Esophagus squamous epithelium (tissue), 4 donors: ENCODE measurements at regions not wholly inside any gene's neighbourhood (a gene's known extent, or its start where the extent isn't known, plus 50 kb on each side); places are given as distances from the start of the nearest gene placed in this dataset.

Source experiments
- CTCF ChIP-seq, 6 experiments: fragments of 450-650 bp in 4 of 6; fragments of 200-600 bp in 2 of 6; sonication (generic) in 2 of 6; IDR thresholded peaks; one replicate each; pipeline ENCODE4 v1.5.1; 2016 to 2019; ENCODE audit warnings: antibody characterized with exemption in 6 of 6, mild to moderate bottlenecking in 4 of 6, moderate library complexity in 4 of 6
- POLR2A ChIP-seq, 4 donors: fragments of 450-650 bp; IDR thresholded peaks; one replicate each; pipeline ENCODE4 v1.6.1; 2017; ENCODE audit warnings: antibody characterized with exemption in 4 of 4, mild to moderate bottlenecking in 4 of 4, moderate library complexity in 3 of 4

- no peak for TF ChIP-seq CTCF (IDR thresholded peaks at IDR 0.05)
- TF ChIP-seq POLR2A (IDR thresholded peaks at IDR 0.05), result no peak
These were observed 318.2 kb downstream of the CBLN2 start for GRCh38 chr18:72225958-72226357.
